PC-3 (cell line): ENCODE measurements at regions not wholly inside any gene's neighbourhood (a gene's known extent, or its start where the extent isn't known, plus 50 kb on each side); places are given as distances from the start of the nearest gene placed in this dataset.

Experiments
- CTCF ChIP-seq: fragments of 300-600 bp; sonication (generic); conservative IDR thresholded peaks from 2 replicates; pipeline ENCODE4 v1.5.1; 2017; ENCODE audit warnings: antibody characterized with exemption, low read depth, mild to moderate bottlenecking, low read length
- EZH2 ChIP-seq: fragments of 300-600 bp; sonication (generic); IDR thresholded peaks from one replicate; pipeline ENCODE4 v1.6.1; 2017; ENCODE audit warnings: antibody characterized with exemption, mild to moderate bottlenecking, low read length; ENCODE audit not compliant: unreplicated experiment
- EZH2phosphoT487 ChIP-seq: fragments of 300-600 bp; sonication (generic); IDR thresholded peaks from 2 replicates; pipeline ENCODE4 v1.6.1; 2018; ENCODE audit warnings: mild to moderate bottlenecking, antibody characterized with exemption, low read length, borderline replicate concordance

- no peak for TF ChIP-seq CTCF
- no peak for TF ChIP-seq EZH2
- no peak for TF ChIP-seq EZH2phosphoT487
Observed at GRCh38 chr3:11907667-11908660, 61.3 kb upstream of the TAMM41 start.
